IMR-90 (cell line): ENCODE measurements at regions not wholly inside any gene's neighbourhood (a gene's known extent, or its start where the extent isn't known, plus 50 kb on each side); places are given as distances from the start of the nearest gene placed in this dataset.

Experiments
- ATAC-seq: fragments of 200-7000 bp; cut with Tn5 transposase; 2 replicates; pipeline ENCODE4 v1.9.1; 2020; ENCODE audit warnings: low read depth, mild to moderate bottlenecking, moderate library complexity
- BruUV-seq: library from RNA; stranded (reverse); fragments of 400-500 nt; replicated peaks from 2 replicates; lab custom pipeline; 2021; lab: Mats Ljungman, UMichigan
- CTCF ChIA-PET: fragments of 300-600 bp; formaldehyde crosslinking; extraction: SDS; loops from one replicate; lab custom pipeline; 2021; ENCODE audit warnings: antibody characterized with exemption; lab: Yijun Ruan, JAX
- POLR2A ChIA-PET: fragments of 300-600 bp; sonication (Branson Sonifier 250); formaldehyde crosslinking; loops from one replicate; lab custom pipeline; 2022; ENCODE audit warnings: antibody characterized with exemption; ENCODE audit not compliant: unreplicated experiment; lab: Charles Lee
- DNase-seq: peaks from one replicate; pipeline ENCODE4 v3.0.0; 2013
- H2AFZ ChIP-seq: replicated peaks from 2 replicates; pipeline ENCODE3; 2013; ENCODE audit warnings: low read length, mild to moderate bottlenecking; ENCODE audit not compliant: poor library complexity
- H2AK5ac ChIP-seq: 2 replicates; pipeline ENCODE4 v1.6.1; 2013; ENCODE audit warnings: low read depth, low read length, inconsistent platforms
- H2AK9ac ChIP-seq: replicated peaks from 2 replicates; pipeline ENCODE3; 2013; ENCODE audit warnings: mild to moderate bottlenecking, low read depth, low read length, moderate library complexity; ENCODE audit not compliant: poor library complexity
- H2BK120ac ChIP-seq: 2 replicates; pipeline ENCODE4 v1.6.1; 2013; ENCODE audit warnings: low read depth, low read length, inconsistent platforms
- H2BK15ac ChIP-seq: 3 replicates; pipeline ENCODE4 v1.6.1; 2013; ENCODE audit warnings: low read depth, low read length, inconsistent platforms
- H2BK20ac ChIP-seq: 2 replicates; pipeline ENCODE4 v1.6.1; 2013; ENCODE audit warnings: low read depth, mild to moderate bottlenecking, inconsistent platforms, low read length, moderate library complexity
- H2BK5ac ChIP-seq: 2 replicates; pipeline ENCODE4 v1.6.1; 2013; ENCODE audit warnings: mild to moderate bottlenecking, low read depth, low read length, inconsistent platforms; ENCODE audit not compliant: poor library complexity, severe bottlenecking
- H3K14ac ChIP-seq: replicated peaks from 2 replicates; pipeline ENCODE4 v1.6.1; 2013; ENCODE audit warnings: low read depth, low read length, inconsistent platforms
- H3K18ac ChIP-seq: 2 replicates; pipeline ENCODE4 v1.6.1; 2013; ENCODE audit warnings: low read depth, low read length, control low read depth
- H3K23ac ChIP-seq: 2 replicates; pipeline ENCODE4 v1.6.1; 2013; ENCODE audit warnings: low read depth, low read length, inconsistent platforms
- H3K27ac ChIP-seq: 2 replicates; pipeline ENCODE4 v1.5.1; 2013; ENCODE audit warnings: mild to moderate bottlenecking, control low read depth, low read length; ENCODE audit not compliant: insufficient read depth
- H3K27me3 ChIP-seq: 2 replicates; pipeline ENCODE4 v1.6.1; 2013; ENCODE audit warnings: low read length; ENCODE audit not compliant: control insufficient read depth, insufficient read depth
- H3K36me3 ChIP-seq: 2 replicates; pipeline ENCODE4 v1.6.1; 2013; ENCODE audit warnings: low read length, mixed read lengths; ENCODE audit not compliant: control insufficient read depth, insufficient read depth
- H3K4ac ChIP-seq: 2 replicates; pipeline ENCODE4 v1.6.1; 2013; ENCODE audit warnings: low read depth, low read length, inconsistent platforms
- H3K4me1 ChIP-seq: 2 replicates; pipeline ENCODE4 v1.6.1; 2013; ENCODE audit warnings: low read length, mixed read lengths; ENCODE audit not compliant: control insufficient read depth, insufficient read depth
- H3K4me2 ChIP-seq: 2 replicates; pipeline ENCODE4 v1.6.1; 2013; ENCODE audit warnings: low read depth, mild to moderate bottlenecking, control low read depth, low read length, moderate library complexity
- H3K4me3 ChIP-seq: 2 replicates; pipeline ENCODE4 v1.5.1; 2013; ENCODE audit warnings: low read depth, mild to moderate bottlenecking, control low read depth, low read length, moderate library complexity; ENCODE audit not compliant: insufficient read depth
- H3K56ac ChIP-seq: 2 replicates; pipeline ENCODE4 v1.6.1; 2013; ENCODE audit warnings: low read length, inconsistent platforms; ENCODE audit not compliant: insufficient read depth; ENCODE audit errors: extremely low read depth
- H3K79me1 ChIP-seq, 2 experiments: 2 replicates each; pipeline ENCODE4 v1.6.1; 2013; ENCODE audit warnings: low read length in 2 of 2, inconsistent platforms in 1 of 2, low read depth in 1 of 2
- H3K9ac ChIP-seq: 2 replicates; pipeline ENCODE4 v1.6.1; 2013; ENCODE audit warnings: low read depth, low read length, control low read depth
- H3K9me1 ChIP-seq: 2 replicates; pipeline ENCODE4 v1.6.1; 2013; ENCODE audit warnings: low read length, inconsistent platforms; ENCODE audit not compliant: insufficient read depth
- H3K9me3 ChIP-seq: 2 replicates; pipeline ENCODE4 v1.6.1; 2013; ENCODE audit warnings: low read length; ENCODE audit not compliant: control insufficient read depth, insufficient read depth
- H4K20me1 ChIP-seq: 2 replicates; pipeline ENCODE4 v1.6.1; 2013; ENCODE audit warnings: low read length, inconsistent platforms; ENCODE audit not compliant: insufficient read depth
- H4K5ac ChIP-seq: 2 replicates; pipeline ENCODE4 v1.6.1; 2013; ENCODE audit warnings: mild to moderate bottlenecking, low read depth, low read length, control low read depth
- H4K8ac ChIP-seq, 2 experiments: 2 replicates each; pipeline ENCODE4 v1.6.1; 2013; ENCODE audit warnings: low read depth in 2 of 2, low read length in 2 of 2, control low read depth in 1 of 2, inconsistent platforms in 1 of 2
- H4K91ac ChIP-seq: 2 replicates; pipeline ENCODE4 v1.6.1; 2013; ENCODE audit warnings: low read depth, low read length, inconsistent platforms; ENCODE audit not compliant: insufficient read depth
- BHLHE40 ChIP-seq: fragments of 150-350 bp; IDR thresholded peaks from 2 replicates; pipeline ENCODE4 v1.6.1; 2016; ENCODE audit warnings: mild to moderate bottlenecking, low read depth, low read length
- CEBPB ChIP-seq: IDR thresholded peaks from 2 replicates; pipeline ENCODE4 v1.6.1; 2012; ENCODE audit warnings: low read depth, low read length, improper control_type of control experiment
- CHD1 ChIP-seq: IDR thresholded peaks from 2 replicates; pipeline ENCODE4 v1.6.1; 2012; ENCODE audit warnings: low read depth, low read length, improper control_type of control experiment
- FOS ChIP-seq: fragments of 150-350 bp; IDR thresholded peaks from 2 replicates; pipeline ENCODE4 v1.6.1; 2016; ENCODE audit warnings: low read depth, low read length
- MAFK ChIP-seq: IDR thresholded peaks from 2 replicates; pipeline ENCODE4 v1.6.1; 2012; ENCODE audit warnings: low read depth, low read length, improper control_type of control experiment
- MAZ ChIP-seq: IDR thresholded peaks from 2 replicates; pipeline ENCODE4 v1.6.1; 2012; ENCODE audit warnings: low read depth, mild to moderate bottlenecking, low read length, improper control_type of control experiment, moderate library complexity, borderline replicate concordance
- MXI1 ChIP-seq: IDR thresholded peaks from 2 replicates; pipeline ENCODE4 v1.6.1; 2012; ENCODE audit warnings: low read depth, mild to moderate bottlenecking, low read length, moderate library complexity, borderline replicate concordance
- NFE2L2 ChIP-seq: fragments of 150-350 bp; IDR thresholded peaks from 2 replicates; pipeline ENCODE4 v1.6.1; 2016; ENCODE audit warnings: low read depth, mild to moderate bottlenecking, low read length
- POLR2A ChIP-seq: IDR thresholded peaks from 2 replicates; pipeline ENCODE4 v1.6.1; 2012; ENCODE audit warnings: mild to moderate bottlenecking, low read depth, low read length
- RAD21 ChIP-seq: IDR thresholded peaks from 2 replicates; pipeline ENCODE4 v1.6.1; 2012; ENCODE audit warnings: low read length, improper control_type of control experiment
- RCOR1 ChIP-seq: IDR thresholded peaks from 2 replicates; pipeline ENCODE4 v1.6.1; 2012; ENCODE audit warnings: mild to moderate bottlenecking, low read length, improper control_type of control experiment; ENCODE audit not compliant: insufficient replicate concordance
- RFX5 ChIP-seq: IDR thresholded peaks from 2 replicates; pipeline ENCODE4 v1.8.0; 2012; ENCODE audit warnings: low read depth, mild to moderate bottlenecking, low read length, moderate library complexity
- SMC3 ChIP-seq: fragments of 150-350 bp; IDR thresholded peaks from 2 replicates; pipeline ENCODE4 v1.6.1; 2016; ENCODE audit warnings: low read depth, mild to moderate bottlenecking, antibody characterized with exemption, low read length, moderate library complexity
- WGBS, 2 experiments: methylation state at CpG; one replicate each; pipeline versions ENCODE4 v1.1.5 to v1.1.7; 2013; ENCODE audit warnings: missing lambda C conversion rate in 2 of 2; ENCODE audit not compliant: insufficient read length in 1 of 2; ENCODE audit errors: extremely low coverage in 2 of 2; 5-methylcytosine and 5-hydroxymethylcytosine counted together
- dilution Hi-C: fragments of 300-500 bp; cut with HindIII; formaldehyde crosslinking; loops from one replicate; pipeline ENCODE4 v1.14.3; 2018; ENCODE audit warnings: low sequenced_read_pairs; ENCODE audit not compliant: unreplicated experiment
- in situ Hi-C: fragments of 300-500 bp; cut with MboI; formaldehyde crosslinking; loops from 3 replicates; pipeline ENCODE4 v1.14.3; 2019; ENCODE audit warnings: low sequenced_read_pairs, inconsistent platforms, mixed read lengths
- intact Hi-C: fragments of 100-400 bp; cut with micrococcal nuclease; formaldehyde crosslinking; loops from 2 replicates; pipeline ENCODE4 v1.10.0; 2022
- TF ChIP-seq, protein P1 (sequence below): conservative IDR thresholded peaks from 2 replicates; pipeline ENCODE4 v1.5.1; 2012; ENCODE audit warnings: mild to moderate bottlenecking, low read depth, low read length, improper control_type of control experiment
- TF ChIP-seq, protein P2 (sequence below): fragments of 150-350 bp; IDR thresholded peaks from 2 replicates; pipeline ENCODE4 v1.6.1; 2017; ENCODE audit warnings: mild to moderate bottlenecking, antibody characterized with exemption, low read length, low read depth
- TF ChIP-seq, protein P3 (sequence below): fragments of 150-350 bp; IDR thresholded peaks from 2 replicates; pipeline ENCODE4 v1.6.1; 2016; ENCODE audit warnings: low read depth, mild to moderate bottlenecking, low read length, moderate library complexity, borderline replicate concordance

- dilution Hi-C loops (no loop called here), intact Hi-C loops (no loop called here), in situ Hi-C loops (no loop called here)
- no peak overlapping the region for H3K4me3 ChIP-seq
- H3K18ac ChIP-seq = no peak overlapping the region
- no peak overlapping the region for H4K8ac ChIP-seq
- no peak overlapping the region for H3K4me2 ChIP-seq
- BruUV-seq = no TSS peak
- H3K4me1 ChIP-seq = no peaks in the 10 kb centered on the region
- H2BK5ac ChIP-seq = no peak overlapping the region
- H3K36me3 ChIP-seq = no peaks in the 10 kb centered on the region
- H2AK5ac ChIP-seq = no peak overlapping the region
- no peak overlapping the region for H2BK120ac ChIP-seq
- ChIA-PET POLR2A (no interaction called here), CTCF (no interaction called here)
- no peaks in the 10 kb centered on the region for H3K9me3 ChIP-seq
- DNase-seq = no peak
- ATAC-seq = no peak
- no peak overlapping the region for H2BK20ac ChIP-seq
- no peaks in the 10 kb centered on the region for H3K79me1 ChIP-seq
- no peak overlapping the region for H4K91ac ChIP-seq
- no peak overlapping the region for H4K5ac ChIP-seq
- no CpG with 5 or more reads among the region's 9 CpGs for WGBS, 2 experiments
- no peak overlapping the region for H2AFZ ChIP-seq
- no peak overlapping the region for H3K23ac ChIP-seq
- H3K9me1 ChIP-seq = no peaks in the 10 kb centered on the region
- no peak overlapping the region for H3K14ac ChIP-seq
- H3K27ac ChIP-seq = no peak overlapping the region
- H2BK15ac ChIP-seq = no peak overlapping the region
- no peaks in the 10 kb centered on the region for H4K20me1 ChIP-seq
- H3K4ac ChIP-seq = no peak overlapping the region
- no peak overlapping the region for H2AK9ac ChIP-seq
- H3K56ac ChIP-seq = no peak overlapping the region
- TF ChIP-seq, protein P1, sequence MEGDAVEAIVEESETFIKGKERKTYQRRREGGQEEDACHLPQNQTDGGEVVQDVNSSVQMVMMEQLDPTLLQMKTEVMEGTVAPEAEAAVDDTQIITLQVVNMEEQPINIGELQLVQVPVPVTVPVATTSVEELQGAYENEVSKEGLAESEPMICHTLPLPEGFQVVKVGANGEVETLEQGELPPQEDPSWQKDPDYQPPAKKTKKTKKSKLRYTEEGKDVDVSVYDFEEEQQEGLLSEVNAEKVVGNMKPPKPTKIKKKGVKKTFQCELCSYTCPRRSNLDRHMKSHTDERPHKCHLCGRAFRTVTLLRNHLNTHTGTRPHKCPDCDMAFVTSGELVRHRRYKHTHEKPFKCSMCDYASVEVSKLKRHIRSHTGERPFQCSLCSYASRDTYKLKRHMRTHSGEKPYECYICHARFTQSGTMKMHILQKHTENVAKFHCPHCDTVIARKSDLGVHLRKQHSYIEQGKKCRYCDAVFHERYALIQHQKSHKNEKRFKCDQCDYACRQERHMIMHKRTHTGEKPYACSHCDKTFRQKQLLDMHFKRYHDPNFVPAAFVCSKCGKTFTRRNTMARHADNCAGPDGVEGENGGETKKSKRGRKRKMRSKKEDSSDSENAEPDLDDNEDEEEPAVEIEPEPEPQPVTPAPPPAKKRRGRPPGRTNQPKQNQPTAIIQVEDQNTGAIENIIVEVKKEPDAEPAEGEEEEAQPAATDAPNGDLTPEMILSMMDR = no peak
- TF ChIP-seq MAZ = no peak
- no peak for TF ChIP-seq POLR2A
- no peak for TF ChIP-seq RFX5
- no peak for TF ChIP-seq MXI1
- TF ChIP-seq BHLHE40 = no peak
- TF ChIP-seq RCOR1 = no peak
- TF ChIP-seq NFE2L2 = no peak
- no peak for TF ChIP-seq FOS
- TF ChIP-seq MAFK = no peak
- no peak for TF ChIP-seq RAD21
- TF ChIP-seq, protein P2, sequence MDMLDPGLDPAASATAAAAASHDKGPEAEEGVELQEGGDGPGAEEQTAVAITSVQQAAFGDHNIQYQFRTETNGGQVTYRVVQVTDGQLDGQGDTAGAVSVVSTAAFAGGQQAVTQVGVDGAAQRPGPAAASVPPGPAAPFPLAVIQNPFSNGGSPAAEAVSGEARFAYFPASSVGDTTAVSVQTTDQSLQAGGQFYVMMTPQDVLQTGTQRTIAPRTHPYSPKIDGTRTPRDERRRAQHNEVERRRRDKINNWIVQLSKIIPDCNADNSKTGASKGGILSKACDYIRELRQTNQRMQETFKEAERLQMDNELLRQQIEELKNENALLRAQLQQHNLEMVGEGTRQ = no peak
- no peak for TF ChIP-seq SMC3
- TF ChIP-seq, protein P3, sequence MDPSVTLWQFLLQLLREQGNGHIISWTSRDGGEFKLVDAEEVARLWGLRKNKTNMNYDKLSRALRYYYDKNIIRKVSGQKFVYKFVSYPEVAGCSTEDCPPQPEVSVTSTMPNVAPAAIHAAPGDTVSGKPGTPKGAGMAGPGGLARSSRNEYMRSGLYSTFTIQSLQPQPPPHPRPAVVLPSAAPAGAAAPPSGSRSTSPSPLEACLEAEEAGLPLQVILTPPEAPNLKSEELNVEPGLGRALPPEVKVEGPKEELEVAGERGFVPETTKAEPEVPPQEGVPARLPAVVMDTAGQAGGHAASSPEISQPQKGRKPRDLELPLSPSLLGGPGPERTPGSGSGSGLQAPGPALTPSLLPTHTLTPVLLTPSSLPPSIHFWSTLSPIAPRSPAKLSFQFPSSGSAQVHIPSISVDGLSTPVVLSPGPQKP = no peak
- no peak for TF ChIP-seq CEBPB
- TF ChIP-seq CHD1 = no peak
- H3K27me3 ChIP-seq = no peaks in the 10 kb centered on the region; the same call in 1 of the 2 replicates
- no peak overlapping the region for H3K9ac ChIP-seq
Measured at GRCh38 chr13:111395511-111396393, 75.3 kb downstream of the TEX29 start.
